WERI-Rb-1 (cell line): ENCODE measurements at regions not wholly inside any gene's neighbourhood (a gene's known extent, or its start where the extent isn't known, plus 50 kb on each side); places are given as distances from the start of the nearest gene placed in this dataset.
"Not testable (repeated sequence)": the region's sequence is repeated elsewhere in the genome, so short reads cannot be mapped to it uniquely, and the experiment has no call there.

Experiments
- DNase-seq: peaks from one replicate; pipeline ENCODE4 v3.0.0-alpha.2; 2020
- H3K27ac ChIP-seq: fragments of 250-450 bp; sonication (Bioruptor Pico); 2 replicates; pipeline ENCODE4 v1.5.1; 2020; ENCODE audit warnings: mild to moderate bottlenecking, moderate library complexity
- H3K27me3 ChIP-seq: fragments of 250-450 bp; sonication (Bioruptor Pico); 2 replicates; pipeline ENCODE4 v1.5.1; 2021; ENCODE audit warnings: mild to moderate bottlenecking, low read depth, moderate library complexity; ENCODE audit not compliant: insufficient read depth, severe bottlenecking
- H3K36me3 ChIP-seq: fragments of 250-450 bp; sonication (Bioruptor Pico); 2 replicates; pipeline ENCODE4 v1.5.1; 2020; ENCODE audit warnings: mild to moderate bottlenecking, moderate library complexity
- H3K4me3 ChIP-seq: 2 replicates; pipeline ENCODE4 v1.5.1; 2011; ENCODE audit warnings: low read depth, mild to moderate bottlenecking, control low read depth, low read length
- H3K9me3 ChIP-seq: fragments of 250-450 bp; sonication (Bioruptor Pico); 2 replicates; pipeline ENCODE4 v1.5.1; 2021; ENCODE audit warnings: mild to moderate bottlenecking, moderate library complexity; ENCODE audit not compliant: severe bottlenecking
- TF ChIP-seq, protein P1 (sequence below): IDR thresholded peaks from 2 replicates; pipeline ENCODE4 v1.5.1; 2011; ENCODE audit warnings: low read depth, mild to moderate bottlenecking, control low read depth, inconsistent platforms, low read length

DNA sequence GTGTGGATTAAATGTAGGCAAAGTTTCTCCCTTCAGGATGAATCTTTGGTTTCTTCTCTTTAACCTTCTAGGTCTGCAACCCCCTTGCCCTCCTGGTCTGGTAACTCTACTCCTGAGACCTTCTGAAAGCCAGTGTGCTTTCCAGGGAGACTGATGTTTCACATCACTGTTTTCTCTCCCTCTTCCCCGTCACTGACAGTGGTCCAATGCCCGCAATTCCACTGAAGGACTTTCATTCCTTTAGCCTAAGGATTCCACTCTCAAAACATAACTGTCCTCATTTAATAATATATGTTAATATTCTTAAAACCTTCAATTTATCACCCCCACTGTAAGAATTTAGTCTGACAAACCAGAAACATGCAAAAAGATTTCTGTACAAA, 101.5 kb upstream of the CPNE4 start:
- Histone ChIP-seq H3K9me3 (no peaks in the 10 kb centered on the region), H3K4me3 (no peak overlapping the region), H3K36me3 (no peaks in the 10 kb centered on the region), H3K27ac (no peak overlapping the region), H3K27me3 (no peaks in the 10 kb centered on the region)
- TF ChIP-seq, protein P1, sequence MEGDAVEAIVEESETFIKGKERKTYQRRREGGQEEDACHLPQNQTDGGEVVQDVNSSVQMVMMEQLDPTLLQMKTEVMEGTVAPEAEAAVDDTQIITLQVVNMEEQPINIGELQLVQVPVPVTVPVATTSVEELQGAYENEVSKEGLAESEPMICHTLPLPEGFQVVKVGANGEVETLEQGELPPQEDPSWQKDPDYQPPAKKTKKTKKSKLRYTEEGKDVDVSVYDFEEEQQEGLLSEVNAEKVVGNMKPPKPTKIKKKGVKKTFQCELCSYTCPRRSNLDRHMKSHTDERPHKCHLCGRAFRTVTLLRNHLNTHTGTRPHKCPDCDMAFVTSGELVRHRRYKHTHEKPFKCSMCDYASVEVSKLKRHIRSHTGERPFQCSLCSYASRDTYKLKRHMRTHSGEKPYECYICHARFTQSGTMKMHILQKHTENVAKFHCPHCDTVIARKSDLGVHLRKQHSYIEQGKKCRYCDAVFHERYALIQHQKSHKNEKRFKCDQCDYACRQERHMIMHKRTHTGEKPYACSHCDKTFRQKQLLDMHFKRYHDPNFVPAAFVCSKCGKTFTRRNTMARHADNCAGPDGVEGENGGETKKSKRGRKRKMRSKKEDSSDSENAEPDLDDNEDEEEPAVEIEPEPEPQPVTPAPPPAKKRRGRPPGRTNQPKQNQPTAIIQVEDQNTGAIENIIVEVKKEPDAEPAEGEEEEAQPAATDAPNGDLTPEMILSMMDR = no peak
- DNase-seq = no peak

DNA sequence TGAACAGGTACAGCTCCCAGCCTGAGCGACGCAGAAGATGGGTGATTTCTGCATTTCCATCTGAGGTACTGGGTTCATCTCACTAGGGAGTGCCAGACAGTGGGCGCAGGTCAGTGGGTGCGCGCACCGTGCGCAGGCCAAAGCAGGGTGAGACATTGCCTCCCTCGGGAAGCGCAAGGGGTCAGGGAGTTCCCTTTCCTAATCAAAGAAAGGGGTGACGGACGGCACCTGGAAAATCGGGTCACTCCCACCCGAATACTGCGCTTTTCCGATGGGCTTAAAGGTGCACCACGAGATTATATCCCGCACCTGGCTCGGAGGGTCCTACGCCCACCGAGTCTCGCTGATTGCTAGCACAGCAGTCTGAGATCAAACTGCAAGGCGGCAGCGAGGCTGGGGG, 102.1 kb upstream of the CPNE4 start:
- H3K9me3 ChIP-seq, H3K27me3 ChIP-seq, H3K36me3 ChIP-seq, H3K4me3 ChIP-seq, DNase-seq, H3K27ac ChIP-seq: not testable (repeated sequence)

- Histone ChIP-seq H3K36me3 (no peaks in the 10 kb centered on the region), H3K4me3 (no peak overlapping the region), H3K27me3 (no peaks in the 10 kb centered on the region), H3K9me3 (no peaks in the 10 kb centered on the region), H3K27ac (no peak overlapping the region)
- DNase-seq = no peak
- TF ChIP-seq, protein P1 = no peak
Observed at GRCh38 chr3:132145833-132146232, 111.0 kb upstream of the CPNE4 start.

- Histone ChIP-seq H3K4me3 (no peak overlapping the region), H3K9me3 (no peaks in the 10 kb centered on the region), H3K36me3 (no peaks in the 10 kb centered on the region), H3K27me3 (no peaks in the 10 kb centered on the region), H3K27ac (no peak overlapping the region)
- TF ChIP-seq, protein P1 = no peak
- no peak for DNase-seq
Observed at GRCh38 chr3:132154619-132155018, 119.8 kb upstream of the CPNE4 start.

DNA sequence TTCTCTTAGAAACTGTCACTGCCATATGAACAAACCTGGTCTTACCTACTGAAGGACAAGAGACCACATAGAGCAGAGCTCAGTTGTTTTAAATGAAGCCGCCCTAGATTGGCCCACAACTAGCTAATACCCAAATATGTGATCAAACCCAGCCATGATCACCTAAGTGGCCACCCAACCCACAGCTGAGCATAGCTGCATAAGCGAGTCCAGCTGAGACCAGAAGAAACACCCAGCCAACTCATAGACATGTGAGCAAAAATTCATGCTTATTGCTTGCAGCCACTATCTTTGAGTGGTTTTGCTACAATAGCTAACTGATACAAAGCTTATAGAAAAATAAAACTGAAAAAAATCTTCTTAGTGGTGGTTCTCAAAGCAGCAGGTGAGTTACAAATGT, 124.3 kb upstream of the CPNE4 start:
- Histone ChIP-seq H3K27ac (no peak overlapping the region), H3K9me3 (no peaks in the 10 kb centered on the region), H3K27me3 (no peaks in the 10 kb centered on the region), H3K36me3 (no peaks in the 10 kb centered on the region), H3K4me3 (no peak overlapping the region)
- TF ChIP-seq, protein P1 = no peak
- DNase-seq = no peak

- Histone ChIP-seq H3K4me3 (no peak overlapping the region), H3K9me3 (no peaks in the 10 kb centered on the region), H3K27ac (no peak overlapping the region), H3K36me3 (no peaks in the 10 kb centered on the region), H3K27me3 (no peaks in the 10 kb centered on the region)
- TF ChIP-seq, protein P1 = no peak
- DNase-seq = no peak
Observed at GRCh38 chr3:132160198-132160597, 125.4 kb upstream of the CPNE4 start.
